ENCODE measurements at regions not wholly inside any gene's neighbourhood (a gene's known extent, or its start where the extent isn't known, plus 50 kb on each side); places are given as distances from the start of the nearest gene placed in this dataset.

DNA sequence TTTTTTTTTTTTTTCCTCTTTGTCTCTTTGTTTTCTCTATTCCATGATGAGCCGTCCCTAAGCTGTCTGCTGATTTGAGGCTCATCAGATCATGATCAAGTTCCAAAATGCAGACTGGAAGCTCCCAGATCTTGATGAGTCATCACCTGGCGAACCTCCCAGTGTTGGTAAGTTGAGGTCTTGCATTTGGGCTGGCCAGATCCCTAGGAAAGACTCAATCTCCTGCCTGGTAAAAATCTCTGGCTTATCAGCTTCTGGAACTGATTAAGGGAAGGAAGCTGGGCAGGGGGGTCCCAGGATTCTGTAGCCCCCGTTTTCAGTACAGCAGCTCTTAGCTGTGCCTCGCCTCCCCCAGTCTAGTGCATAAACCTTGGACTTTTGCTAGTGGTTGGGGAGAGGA, 69.0 kb downstream of the TSPAN17 start:
- no peak for TF ChIP-seq EP300 (IDR thresholded peaks at IDR 0.05; ENCODE audit: borderline replicate concordance)
- no peak for TF ChIP-seq MAX (IDR thresholded peaks at IDR 0.05)
- TF ChIP-seq NFIC (IDR thresholded peaks at IDR 0.05), result no peak
- no peak for TF ChIP-seq CEBPB (IDR thresholded peaks at IDR 0.05)
- no peak for TF ChIP-seq YY1 (IDR thresholded peaks at IDR 0.05; ENCODE audit: low read depth)

Data from Ishikawa (cell line).